Thyroid gland (tissue), 4 donors: ENCODE measurements at regions not wholly inside any gene's neighbourhood (a gene's known extent, or its start where the extent isn't known, plus 50 kb on each side); places are given as distances from the start of the nearest gene placed in this dataset.

Source experiments
- POLR2A ChIP-seq, 2 donors: fragments of 450-650 bp; IDR thresholded peaks; one replicate each; pipeline ENCODE4 v1.6.1; 2017; ENCODE audit warnings: antibody characterized with exemption in 2 of 2, mild to moderate bottlenecking in 2 of 2, moderate library complexity in 1 of 2
- TF ChIP-seq, protein P1 (sequence below), 6 experiments: fragments of 200-600 bp in 3 of 6; fragments of 450-650 bp in 3 of 6; sonication (generic) in 3 of 6; IDR thresholded peaks; one replicate each; pipeline ENCODE4 v1.5.1; 2016 to 2019; ENCODE audit warnings: antibody characterized with exemption in 6 of 6, mild to moderate bottlenecking in 2 of 6, inconsistent platforms in 1 of 6, moderate library complexity in 1 of 6

DNA sequence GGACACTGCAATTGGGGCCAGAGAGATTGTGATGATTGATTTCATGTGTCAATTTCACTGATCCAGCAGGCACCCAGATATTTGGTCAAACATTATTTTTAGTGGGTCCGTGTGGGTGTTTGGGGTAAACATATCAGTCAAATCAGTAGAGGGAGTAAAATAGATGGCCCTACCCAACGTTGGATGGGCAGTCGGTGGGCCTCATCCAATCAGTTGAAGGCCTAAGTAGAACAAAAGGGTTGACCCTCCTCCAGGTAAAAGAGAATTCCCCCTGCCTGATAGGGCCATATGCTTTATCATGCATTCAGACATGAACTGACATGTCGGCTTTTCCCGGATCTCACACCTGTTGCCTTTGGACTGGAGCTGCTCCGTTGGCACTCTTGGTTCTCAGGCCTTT is 195.1 kb upstream of the CAND1 start:
- TF ChIP-seq, protein P1, sequence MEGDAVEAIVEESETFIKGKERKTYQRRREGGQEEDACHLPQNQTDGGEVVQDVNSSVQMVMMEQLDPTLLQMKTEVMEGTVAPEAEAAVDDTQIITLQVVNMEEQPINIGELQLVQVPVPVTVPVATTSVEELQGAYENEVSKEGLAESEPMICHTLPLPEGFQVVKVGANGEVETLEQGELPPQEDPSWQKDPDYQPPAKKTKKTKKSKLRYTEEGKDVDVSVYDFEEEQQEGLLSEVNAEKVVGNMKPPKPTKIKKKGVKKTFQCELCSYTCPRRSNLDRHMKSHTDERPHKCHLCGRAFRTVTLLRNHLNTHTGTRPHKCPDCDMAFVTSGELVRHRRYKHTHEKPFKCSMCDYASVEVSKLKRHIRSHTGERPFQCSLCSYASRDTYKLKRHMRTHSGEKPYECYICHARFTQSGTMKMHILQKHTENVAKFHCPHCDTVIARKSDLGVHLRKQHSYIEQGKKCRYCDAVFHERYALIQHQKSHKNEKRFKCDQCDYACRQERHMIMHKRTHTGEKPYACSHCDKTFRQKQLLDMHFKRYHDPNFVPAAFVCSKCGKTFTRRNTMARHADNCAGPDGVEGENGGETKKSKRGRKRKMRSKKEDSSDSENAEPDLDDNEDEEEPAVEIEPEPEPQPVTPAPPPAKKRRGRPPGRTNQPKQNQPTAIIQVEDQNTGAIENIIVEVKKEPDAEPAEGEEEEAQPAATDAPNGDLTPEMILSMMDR (IDR thresholded peaks at IDR 0.05), result no peak
- TF ChIP-seq POLR2A (IDR thresholded peaks at IDR 0.05), result no peak
